ENCODE measurements at regions not wholly inside any gene's neighbourhood (a gene's known extent, or its start where the extent isn't known, plus 50 kb on each side); places are given as distances from the start of the nearest gene placed in this dataset.

DNA sequence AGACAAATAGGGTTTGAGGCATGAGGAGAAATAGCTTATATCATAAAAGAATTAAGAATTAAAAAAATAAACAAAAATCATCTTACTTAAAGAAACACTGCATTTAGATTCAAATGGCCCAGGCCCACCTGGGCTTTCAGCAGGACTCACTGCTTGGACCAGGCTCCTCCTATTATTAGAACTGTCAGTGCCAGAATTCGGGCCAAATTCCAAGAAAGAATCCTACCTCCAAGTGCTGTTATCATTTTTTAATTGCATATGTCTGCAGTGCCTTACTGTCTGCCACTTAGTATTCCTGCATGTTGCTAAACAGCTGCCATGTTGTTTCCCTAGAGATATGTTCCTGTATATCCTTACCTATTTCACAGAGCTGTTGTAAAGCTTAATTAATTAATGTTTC, 112.0 kb downstream of the BARHL2 start:
- FAIRE-seq (no peak), DNase-seq (ENCODE audit: low read depth in 1 of 2, low spot score in 1 of 2) (no peak), ATAC-seq (no peak)
- WGBS (ENCODE audit: missing lambda C conversion rate): 6% methylated on average over 1 of the region's 1 CpG
- Histone ChIP-seq H3K27ac (no peak overlapping the region), H3K4me1 (no peaks in the 10 kb centered on the region), H3K4me2 (no peak overlapping the region), H3K9me3 (no peaks in the 10 kb centered on the region), H3K4me3 (no peak overlapping the region)
- TF ChIP-seq CEBPB (IDR thresholded peaks at IDR 0.05) (no peak), HDAC2 (IDR thresholded peaks at IDR 0.05) (no peak), SREBF2 (IDR thresholded peaks at IDR 0.05) (no peak)
- POLR2A ChIA-PET: no interaction called here
- CTCF ChIA-PET: no interaction called here

DNA sequence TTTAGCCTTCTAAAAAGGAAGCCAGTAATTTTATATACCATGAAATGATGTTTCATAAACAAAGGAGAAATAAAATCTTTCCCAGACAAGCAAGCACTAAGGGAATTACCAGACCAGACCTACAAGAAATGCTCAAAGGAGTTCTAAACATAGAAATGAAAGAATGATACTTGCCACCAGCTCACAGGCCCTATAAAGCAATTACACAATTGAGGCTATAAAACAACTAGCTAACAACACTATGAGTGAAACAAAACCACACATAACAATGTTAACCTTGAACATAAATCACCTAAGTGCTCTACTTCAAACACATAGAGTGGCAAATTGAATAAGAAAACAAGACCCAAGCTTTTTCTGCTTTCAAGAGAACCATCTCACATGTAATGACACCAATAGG, 123.8 kb downstream of the BARHL2 start:
- Histone ChIP-seq H3K27ac (no peak overlapping the region), H3K9me3 (no peaks in the 10 kb centered on the region; the same call in 1 of the 3 replicates), H3K4me2 (no peak overlapping the region), H3K4me3 (no peak overlapping the region), H3K4me1 (no peaks in the 10 kb centered on the region)
- no peak for ATAC-seq
- ChIA-PET CTCF (no interaction called here), POLR2A (no interaction called here)
- DNase-seq (ENCODE audit: low read depth in 1 of 2, low spot score in 1 of 2): no peak
- no peak for FAIRE-seq
- no peak for TF ChIP-seq HDAC2 (IDR thresholded peaks at IDR 0.05)
- no peak for TF ChIP-seq SMC3 (IDR thresholded peaks at IDR 0.05)
- no peak for TF ChIP-seq POLR2A (IDR thresholded peaks at IDR 0.05; ENCODE audit: low read length)
- TF ChIP-seq, protein P1, sequence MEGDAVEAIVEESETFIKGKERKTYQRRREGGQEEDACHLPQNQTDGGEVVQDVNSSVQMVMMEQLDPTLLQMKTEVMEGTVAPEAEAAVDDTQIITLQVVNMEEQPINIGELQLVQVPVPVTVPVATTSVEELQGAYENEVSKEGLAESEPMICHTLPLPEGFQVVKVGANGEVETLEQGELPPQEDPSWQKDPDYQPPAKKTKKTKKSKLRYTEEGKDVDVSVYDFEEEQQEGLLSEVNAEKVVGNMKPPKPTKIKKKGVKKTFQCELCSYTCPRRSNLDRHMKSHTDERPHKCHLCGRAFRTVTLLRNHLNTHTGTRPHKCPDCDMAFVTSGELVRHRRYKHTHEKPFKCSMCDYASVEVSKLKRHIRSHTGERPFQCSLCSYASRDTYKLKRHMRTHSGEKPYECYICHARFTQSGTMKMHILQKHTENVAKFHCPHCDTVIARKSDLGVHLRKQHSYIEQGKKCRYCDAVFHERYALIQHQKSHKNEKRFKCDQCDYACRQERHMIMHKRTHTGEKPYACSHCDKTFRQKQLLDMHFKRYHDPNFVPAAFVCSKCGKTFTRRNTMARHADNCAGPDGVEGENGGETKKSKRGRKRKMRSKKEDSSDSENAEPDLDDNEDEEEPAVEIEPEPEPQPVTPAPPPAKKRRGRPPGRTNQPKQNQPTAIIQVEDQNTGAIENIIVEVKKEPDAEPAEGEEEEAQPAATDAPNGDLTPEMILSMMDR (IDR thresholded peaks at IDR 0.05): no peak
- TF ChIP-seq MYC (IDR thresholded peaks at IDR 0.05; ENCODE audit: borderline replicate concordance, low read length): no peak
- TF ChIP-seq RAD21 (conservative IDR thresholded peaks at IDR 0.05 in 1 of 2, IDR thresholded peaks at IDR 0.05 in 1 of 2): no peak
- TF ChIP-seq HOXA7 (CRISPR knock-in tag; IDR thresholded peaks at IDR 0.05): no peak
- TF ChIP-seq MAZ (IDR thresholded peaks at IDR 0.05; ENCODE audit: borderline replicate concordance, low read depth, low read length): no peak
- TF ChIP-seq, protein P2, sequence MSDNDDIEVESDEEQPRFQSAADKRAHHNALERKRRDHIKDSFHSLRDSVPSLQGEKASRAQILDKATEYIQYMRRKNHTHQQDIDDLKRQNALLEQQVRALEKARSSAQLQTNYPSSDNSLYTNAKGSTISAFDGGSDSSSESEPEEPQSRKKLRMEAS (IDR thresholded peaks at IDR 0.05): no peak
- TF ChIP-seq PHF8 (IDR thresholded peaks at IDR 0.05; ENCODE audit: borderline replicate concordance, low read depth): no peak
- no peak for TF ChIP-seq EP300 (IDR thresholded peaks at IDR 0.05)
- TF ChIP-seq CEBPB (IDR thresholded peaks at IDR 0.05): no peak
- TF ChIP-seq KDM1A (IDR thresholded peaks at IDR 0.05; ENCODE audit: low read depth): no peak
- TF ChIP-seq, protein P3, sequence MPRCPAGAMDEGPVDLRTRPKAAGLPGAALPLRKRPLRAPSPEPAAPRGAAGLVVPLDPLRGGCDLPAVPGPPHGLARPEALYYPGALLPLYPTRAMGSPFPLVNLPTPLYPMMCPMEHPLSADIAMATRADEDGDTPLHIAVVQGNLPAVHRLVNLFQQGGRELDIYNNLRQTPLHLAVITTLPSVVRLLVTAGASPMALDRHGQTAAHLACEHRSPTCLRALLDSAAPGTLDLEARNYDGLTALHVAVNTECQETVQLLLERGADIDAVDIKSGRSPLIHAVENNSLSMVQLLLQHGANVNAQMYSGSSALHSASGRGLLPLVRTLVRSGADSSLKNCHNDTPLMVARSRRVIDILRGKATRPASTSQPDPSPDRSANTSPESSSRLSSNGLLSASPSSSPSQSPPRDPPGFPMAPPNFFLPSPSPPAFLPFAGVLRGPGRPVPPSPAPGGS (IDR thresholded peaks at IDR 0.05): no peak
- TF ChIP-seq NPAS2 (CRISPR knock-in tag; IDR thresholded peaks at IDR 0.05; ENCODE audit: borderline replicate concordance): no peak
- TF ChIP-seq, protein P4, sequence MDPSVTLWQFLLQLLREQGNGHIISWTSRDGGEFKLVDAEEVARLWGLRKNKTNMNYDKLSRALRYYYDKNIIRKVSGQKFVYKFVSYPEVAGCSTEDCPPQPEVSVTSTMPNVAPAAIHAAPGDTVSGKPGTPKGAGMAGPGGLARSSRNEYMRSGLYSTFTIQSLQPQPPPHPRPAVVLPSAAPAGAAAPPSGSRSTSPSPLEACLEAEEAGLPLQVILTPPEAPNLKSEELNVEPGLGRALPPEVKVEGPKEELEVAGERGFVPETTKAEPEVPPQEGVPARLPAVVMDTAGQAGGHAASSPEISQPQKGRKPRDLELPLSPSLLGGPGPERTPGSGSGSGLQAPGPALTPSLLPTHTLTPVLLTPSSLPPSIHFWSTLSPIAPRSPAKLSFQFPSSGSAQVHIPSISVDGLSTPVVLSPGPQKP (IDR thresholded peaks at IDR 0.05; ENCODE audit: low read depth, low read length): no peak
- TF ChIP-seq, protein P5, sequence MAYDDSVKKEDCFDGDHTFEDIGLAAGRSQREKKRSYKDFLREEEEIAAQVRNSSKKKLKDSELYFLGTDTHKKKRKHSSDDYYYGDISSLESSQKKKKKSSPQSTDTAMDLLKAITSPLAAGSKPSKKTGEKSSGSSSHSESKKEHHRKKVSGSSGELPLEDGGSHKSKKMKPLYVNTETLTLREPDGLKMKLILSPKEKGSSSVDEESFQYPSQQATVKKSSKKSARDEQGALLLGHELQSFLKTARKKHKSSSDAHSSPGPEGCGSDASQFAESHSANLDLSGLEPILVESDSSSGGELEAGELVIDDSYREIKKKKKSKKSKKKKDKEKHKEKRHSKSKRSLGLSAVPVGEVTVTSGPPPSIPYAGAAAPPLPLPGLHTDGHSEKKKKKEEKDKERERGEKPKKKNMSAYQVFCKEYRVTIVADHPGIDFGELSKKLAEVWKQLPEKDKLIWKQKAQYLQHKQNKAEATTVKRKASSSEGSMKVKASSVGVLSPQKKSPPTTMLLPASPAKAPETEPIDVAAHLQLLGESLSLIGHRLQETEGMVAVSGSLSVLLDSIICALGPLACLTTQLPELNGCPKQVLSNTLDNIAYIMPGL (CRISPR knock-in tag; IDR thresholded peaks at IDR 0.05; ENCODE audit: borderline replicate concordance): no peak

DNA sequence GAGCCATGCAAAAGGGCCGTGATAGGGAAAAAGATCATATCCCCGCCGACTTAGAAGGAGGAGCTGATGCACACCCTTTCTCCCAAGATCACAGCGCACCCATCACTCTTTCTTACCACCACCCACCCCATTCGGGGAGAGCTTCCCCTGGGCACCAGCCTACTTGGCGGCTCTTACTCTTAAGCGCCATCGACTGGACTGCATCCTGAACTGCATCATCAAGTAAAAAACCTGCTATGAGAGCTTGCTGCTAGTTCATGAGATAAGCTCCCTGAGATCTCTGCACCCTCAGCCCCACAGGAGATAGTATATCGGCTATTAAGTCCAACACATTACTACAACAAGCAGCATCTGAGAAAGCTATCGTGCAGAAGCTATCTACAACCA, 125.1 kb downstream of the BARHL2 start:
- ATAC-seq: no peak
- Histone ChIP-seq H3K9me3 (no peaks in the 10 kb centered on the region; the same call in 2 of the 3 replicates), H3K4me1 (no peaks in the 10 kb centered on the region), H3K27ac (no peak overlapping the region), H3K4me2 (no peak overlapping the region), H3K4me3 (no peak overlapping the region)
- ChIA-PET CTCF (no interaction called here), POLR2A (no interaction called here)
- 22% methylated on average over 9 of the region's 10 CpGs for WGBS (ENCODE audit: missing lambda C conversion rate)
- FAIRE-seq: no peak
- no peak for DNase-seq (ENCODE audit: low read depth in 1 of 2, low spot score in 1 of 2)
- TF ChIP-seq HEYL (CRISPR knock-in tag; IDR thresholded peaks at IDR 0.05) (no peak), CBX8 (IDR thresholded peaks at IDR 0.05) (no peak), JUN (IDR thresholded peaks at IDR 0.05) (no peak), PHF8 (IDR thresholded peaks at IDR 0.05; ENCODE audit: borderline replicate concordance, low read depth) (no peak), CEBPB (IDR thresholded peaks at IDR 0.05) (no peak), HOXB5 (CRISPR knock-in tag; IDR thresholded peaks at IDR 0.05) (no peak), JUNB (IDR thresholded peaks at IDR 0.05) (no peak), SMC3 (IDR thresholded peaks at IDR 0.05) (no peak), NPAS2 (CRISPR knock-in tag; IDR thresholded peaks at IDR 0.05; ENCODE audit: borderline replicate concordance) (no peak), CHD4 (IDR thresholded peaks at IDR 0.05; ENCODE audit: borderline replicate concordance) (no peak), RNF2 (IDR thresholded peaks at IDR 0.05; ENCODE audit: borderline replicate concordance, low read depth) (no peak), EHF (CRISPR knock-in tag; IDR thresholded peaks at IDR 0.05) (no peak), POLR2AphosphoS2 (conservative IDR thresholded peaks at IDR 0.05; ENCODE audit: low read length) (no peak), POLR2A (IDR thresholded peaks at IDR 0.05; ENCODE audit: low read length) (no peak), MAFK (IDR thresholded peaks at IDR 0.05; ENCODE audit: partially characterized antibody) (no peak), RAD21 (conservative IDR thresholded peaks at IDR 0.05 in 1 of 2, IDR thresholded peaks at IDR 0.05 in 1 of 2) (no peak), SREBF2 (IDR thresholded peaks at IDR 0.05) (no peak)
- TF ChIP-seq, protein P5 (CRISPR knock-in tag; IDR thresholded peaks at IDR 0.05; ENCODE audit: borderline replicate concordance): no peak
